SK-N-SH (cell line): ENCODE measurements at regions not wholly inside any gene's neighbourhood (a gene's known extent, or its start where the extent isn't known, plus 50 kb on each side); places are given as distances from the start of the nearest gene placed in this dataset.

ENCODE experiments used
- CTCF ChIA-PET: fragments of 300-600, 350-600 bp; formaldehyde crosslinking; extraction: SDS; loops from one replicate; lab custom pipeline; 2021; lab: Yijun Ruan, JAX
- POLR2A ChIA-PET: fragments of 350-600 bp; sonication (Branson Sonifier 250); formaldehyde crosslinking; extraction: SDS; loops from one replicate; lab custom pipeline; 2020; ENCODE audit warnings: antibody characterized with exemption, inconsistent platforms; lab: Yijun Ruan, JAX
- DNase-seq: peaks from one replicate; pipeline ENCODE4 v3.0.0; 2012
- H2AFZ ChIP-seq: fragments of 200-600 bp; sonication (generic); 2 replicates; pipeline ENCODE4 v1.8.1; 2016; ENCODE audit warnings: antibody characterized with exemption, mild to moderate bottlenecking, low read depth
- H3F3A ChIP-seq: fragments of 200-600 bp; sonication (generic); replicated peaks from 2 replicates; pipeline ENCODE3; 2016; ENCODE audit warnings: antibody characterized with exemption, mild to moderate bottlenecking; ENCODE audit not compliant: insufficient read depth
- H3K27ac ChIP-seq, 2 experiments: fragments of 200-500 bp in 1 of 2; fragments of 200-600 bp in 1 of 2; sonication (Bioruptor generic) in 1 of 2; sonication (generic), shearing (Covaris generic) in 1 of 2; 2 replicates each; pipeline versions ENCODE4 v1.5.1 to v1.6.1; 2014 to 2016; ENCODE audit warnings: low read depth in 2 of 2, inconsistent platforms in 1 of 2, low read length in 1 of 2, mild to moderate bottlenecking in 1 of 2, mixed read lengths in 1 of 2
- H3K27me3 ChIP-seq: fragments of 200-600 bp; sonication (generic), shearing (Covaris generic); 2 replicates; pipeline ENCODE4 v1.6.1; 2016; ENCODE audit warnings: mixed run types; ENCODE audit not compliant: insufficient read depth
- H3K36me3 ChIP-seq, 2 experiments: fragments of 200-500 bp in 1 of 2; fragments of 200-600 bp in 1 of 2; sonication (Bioruptor generic) in 1 of 2; sonication (generic) in 1 of 2; replicated peaks in 1 of 2; 2 replicates each; pipeline versions ENCODE3 to v1.5.1; 2014 to 2016; ENCODE audit warnings: low read length in 1 of 2, mild to moderate bottlenecking in 1 of 2; ENCODE audit not compliant: insufficient read depth in 2 of 2, control insufficient read depth in 1 of 2
- H3K4me1 ChIP-seq, 2 experiments: fragments of 200-500 bp in 1 of 2; fragments of 200-600 bp in 1 of 2; sonication (Bioruptor generic) in 1 of 2; sonication (generic), shearing (Covaris generic) in 1 of 2; 2 replicates each; pipeline versions ENCODE4 v1.5.1 to v1.6.1; 2014 to 2016; ENCODE audit warnings: low read depth in 1 of 2, low read length in 1 of 2, mixed run types in 1 of 2; ENCODE audit not compliant: insufficient read depth in 2 of 2, control insufficient read depth in 1 of 2
- H3K4me2 ChIP-seq: fragments of 200-600 bp; sonication (generic), shearing (Covaris generic); 2 replicates; pipeline ENCODE4 v1.6.1; 2017; ENCODE audit warnings: mixed run types
- H3K4me3 ChIP-seq, 2 experiments: fragments of 200-500 bp in 1 of 2; fragments of 200-600 bp in 1 of 2; sonication (Bioruptor generic) in 1 of 2; sonication (generic), shearing (Covaris generic) in 1 of 2; 2 replicates each; pipeline versions ENCODE4 v1.5.1 to v1.8.1; 2014 to 2016; ENCODE audit warnings: low read depth in 2 of 2, inconsistent platforms in 1 of 2, low read length in 1 of 2, mild to moderate bottlenecking in 1 of 2, mixed read lengths in 1 of 2, moderate library complexity in 1 of 2
- H3K79me2 ChIP-seq: fragments of 200-600 bp; sonication (generic); 2 replicates; pipeline ENCODE4 v1.8.1; 2017; ENCODE audit warnings: mild to moderate bottlenecking; ENCODE audit not compliant: insufficient read depth
- H3K9ac ChIP-seq: fragments of 200-600 bp; sonication (generic); 2 replicates; pipeline ENCODE4 v1.6.1; 2017; ENCODE audit warnings: mixed run types
- H3K9me2 ChIP-seq: fragments of 200-600 bp; sonication (generic); 2 replicates; pipeline ENCODE4 v1.6.1; 2017; ENCODE audit warnings: mixed run types
- H3K9me3 ChIP-seq: fragments of 200-600 bp; sonication (generic); 2 replicates; pipeline ENCODE4 v1.6.1; 2017; ENCODE audit warnings: mixed run types, mild to moderate bottlenecking, moderate library complexity
- H4K20me1 ChIP-seq: fragments of 200-600 bp; sonication (generic); 2 replicates; pipeline ENCODE4 v1.6.1; 2017; ENCODE audit warnings: mild to moderate bottlenecking, mixed run types; ENCODE audit not compliant: insufficient read depth
- ELF1 ChIP-seq: IDR thresholded peaks from 2 replicates; pipeline ENCODE4 v1.4.0; 2012
- EP300 ChIP-seq, 2 experiments: IDR thresholded peaks; 2 replicates each; pipeline versions ENCODE4 v1.4.0 to v1.6.1; 2012; ENCODE audit warnings: borderline replicate concordance in 1 of 2, low read depth in 1 of 2, low read length in 1 of 2
- RAD21 ChIP-seq: IDR thresholded peaks from 2 replicates; pipeline ENCODE4 v1.6.1; 2012; ENCODE audit warnings: mild to moderate bottlenecking, low read length
- RXRA ChIP-seq: IDR thresholded peaks from 2 replicates; pipeline ENCODE4 v1.4.0; 2012; ENCODE audit warnings: low read depth, mild to moderate bottlenecking, borderline replicate concordance
- SMC3 ChIP-seq: IDR thresholded peaks from 2 replicates; pipeline ENCODE4 v1.6.1; 2012; ENCODE audit warnings: low read depth, low read length, improper control_type of control experiment
- TAF1 ChIP-seq: IDR thresholded peaks from 2 replicates; pipeline ENCODE4 v1.6.1; 2012; ENCODE audit warnings: low read depth, mild to moderate bottlenecking, low read length, moderate library complexity, borderline replicate concordance
- WGBS: methylation state at CpG from one replicate; pipeline ENCODE4 v1.1.6; 2017; ENCODE audit warnings: low lambda C conversion rate; 5-methylcytosine and 5-hydroxymethylcytosine counted together
- TF ChIP-seq, protein P1 (sequence below): IDR thresholded peaks from 2 replicates; pipeline ENCODE4 v1.6.1; 2012; ENCODE audit warnings: mild to moderate bottlenecking, low read depth, low read length, moderate library complexity
- TF ChIP-seq, protein P2 (sequence below): fragments of 200-600 bp; sonication (generic); IDR thresholded peaks from 2 replicates; pipeline ENCODE4 v1.6.1; 2017; ENCODE audit warnings: antibody characterized with exemption, mild to moderate bottlenecking, moderate library complexity

DNA sequence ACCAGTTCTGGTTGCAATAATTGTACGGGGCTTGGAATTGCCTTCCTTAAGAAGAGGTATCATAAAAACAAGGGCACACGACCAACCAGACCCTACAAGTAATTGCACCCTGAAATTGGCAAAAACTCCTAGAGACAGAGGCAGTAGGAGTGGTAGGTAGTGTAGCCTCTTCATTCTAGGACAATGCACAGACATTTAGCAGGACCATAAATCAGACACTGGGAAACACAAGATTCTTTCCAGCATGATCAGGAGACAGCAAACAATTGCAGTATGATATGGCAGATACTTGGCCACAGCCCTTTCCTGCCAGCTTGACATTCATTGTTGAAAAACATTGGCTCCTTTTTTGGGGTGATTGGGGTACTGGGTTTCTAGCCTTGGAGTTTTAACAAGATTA lies 186.6 kb upstream of the PIK3C3 start:
- no peaks in the 10 kb centered on the region for H4K20me1 ChIP-seq
- WGBS, result 77% methylated on average over 2 of the region's 2 CpGs
- H3K9ac ChIP-seq, result no peak overlapping the region
- H3K27ac ChIP-seq, result no peak overlapping the region
- no peak overlapping the region for H3K4me2 ChIP-seq
- H3K9me3 ChIP-seq, result no peaks in the 10 kb centered on the region
- no peaks in the 10 kb centered on the region for H3K79me2 ChIP-seq
- no peaks in the 10 kb centered on the region for H3F3A ChIP-seq
- TF ChIP-seq ELF1 (no peak), RXRA (no peak), EP300 (IDR thresholded peaks at IDR 0.05; ENCODE audit: borderline replicate concordance in 1 of 2, low read depth in 1 of 2, low read length in 1 of 2) (no peak)
- no peak overlapping the region for H2AFZ ChIP-seq
- ChIA-PET CTCF (interaction anchor here (1.3 kb wide), 1 partner anchor 15 kb away, joined by 3 read pairs; no protein-coding TSS in a partner anchor), POLR2A (no interaction called here)
- DNase-seq, result no peak
- H3K4me3 ChIP-seq, result no peak overlapping the region
- H3K27me3 ChIP-seq, result no peaks in the 10 kb centered on the region
- H3K4me1 ChIP-seq, result no peaks in the 10 kb centered on the region
- no peaks in the 10 kb centered on the region for H3K9me2 ChIP-seq
- no peaks in the 10 kb centered on the region for H3K36me3 ChIP-seq

DNA sequence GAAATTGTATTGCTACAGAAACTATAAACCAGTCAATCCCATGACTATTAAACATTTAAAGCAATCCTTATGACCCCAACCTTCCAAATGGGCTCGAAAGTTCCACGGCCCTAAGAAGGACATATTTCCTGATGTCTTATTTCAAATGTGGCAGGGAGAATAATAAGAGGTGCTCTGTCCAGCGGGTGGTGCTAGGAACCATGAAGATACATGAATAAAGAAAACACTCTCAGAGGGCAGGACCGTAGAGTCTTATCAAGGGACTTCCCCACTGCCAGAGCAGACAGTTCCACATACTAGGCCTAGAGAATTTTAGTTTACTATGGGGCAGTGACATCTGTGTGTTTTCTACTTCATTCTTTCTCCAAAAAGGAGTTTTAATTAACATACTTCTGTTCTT lies 187.1 kb upstream of the PIK3C3 start:
- POLR2A ChIA-PET, result no interaction called here
- H3K9ac ChIP-seq, result no peak overlapping the region
- peak; percentile 16 for DNase-seq

More for the DNA sequence above, 187.1 kb upstream of the PIK3C3 start:
- H3K4me3 ChIP-seq, result no peak overlapping the region
- H3K36me3 ChIP-seq, result no peaks in the 10 kb centered on the region
- H4K20me1 ChIP-seq, result no peaks in the 10 kb centered on the region
- H3F3A ChIP-seq, result no peaks in the 10 kb centered on the region
- H3K9me2 ChIP-seq, result no peaks in the 10 kb centered on the region
- H3K4me2 ChIP-seq, result no peak overlapping the region
- TF ChIP-seq, protein P1, sequence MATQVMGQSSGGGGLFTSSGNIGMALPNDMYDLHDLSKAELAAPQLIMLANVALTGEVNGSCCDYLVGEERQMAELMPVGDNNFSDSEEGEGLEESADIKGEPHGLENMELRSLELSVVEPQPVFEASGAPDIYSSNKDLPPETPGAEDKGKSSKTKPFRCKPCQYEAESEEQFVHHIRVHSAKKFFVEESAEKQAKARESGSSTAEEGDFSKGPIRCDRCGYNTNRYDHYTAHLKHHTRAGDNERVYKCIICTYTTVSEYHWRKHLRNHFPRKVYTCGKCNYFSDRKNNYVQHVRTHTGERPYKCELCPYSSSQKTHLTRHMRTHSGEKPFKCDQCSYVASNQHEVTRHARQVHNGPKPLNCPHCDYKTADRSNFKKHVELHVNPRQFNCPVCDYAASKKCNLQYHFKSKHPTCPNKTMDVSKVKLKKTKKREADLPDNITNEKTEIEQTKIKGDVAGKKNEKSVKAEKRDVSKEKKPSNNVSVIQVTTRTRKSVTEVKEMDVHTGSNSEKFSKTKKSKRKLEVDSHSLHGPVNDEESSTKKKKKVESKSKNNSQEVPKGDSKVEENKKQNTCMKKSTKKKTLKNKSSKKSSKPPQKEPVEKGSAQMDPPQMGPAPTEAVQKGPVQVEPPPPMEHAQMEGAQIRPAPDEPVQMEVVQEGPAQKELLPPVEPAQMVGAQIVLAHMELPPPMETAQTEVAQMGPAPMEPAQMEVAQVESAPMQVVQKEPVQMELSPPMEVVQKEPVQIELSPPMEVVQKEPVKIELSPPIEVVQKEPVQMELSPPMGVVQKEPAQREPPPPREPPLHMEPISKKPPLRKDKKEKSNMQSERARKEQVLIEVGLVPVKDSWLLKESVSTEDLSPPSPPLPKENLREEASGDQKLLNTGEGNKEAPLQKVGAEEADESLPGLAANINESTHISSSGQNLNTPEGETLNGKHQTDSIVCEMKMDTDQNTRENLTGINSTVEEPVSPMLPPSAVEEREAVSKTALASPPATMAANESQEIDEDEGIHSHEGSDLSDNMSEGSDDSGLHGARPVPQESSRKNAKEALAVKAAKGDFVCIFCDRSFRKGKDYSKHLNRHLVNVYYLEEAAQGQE, result peak; percentile 75
- TF ChIP-seq, protein P2, sequence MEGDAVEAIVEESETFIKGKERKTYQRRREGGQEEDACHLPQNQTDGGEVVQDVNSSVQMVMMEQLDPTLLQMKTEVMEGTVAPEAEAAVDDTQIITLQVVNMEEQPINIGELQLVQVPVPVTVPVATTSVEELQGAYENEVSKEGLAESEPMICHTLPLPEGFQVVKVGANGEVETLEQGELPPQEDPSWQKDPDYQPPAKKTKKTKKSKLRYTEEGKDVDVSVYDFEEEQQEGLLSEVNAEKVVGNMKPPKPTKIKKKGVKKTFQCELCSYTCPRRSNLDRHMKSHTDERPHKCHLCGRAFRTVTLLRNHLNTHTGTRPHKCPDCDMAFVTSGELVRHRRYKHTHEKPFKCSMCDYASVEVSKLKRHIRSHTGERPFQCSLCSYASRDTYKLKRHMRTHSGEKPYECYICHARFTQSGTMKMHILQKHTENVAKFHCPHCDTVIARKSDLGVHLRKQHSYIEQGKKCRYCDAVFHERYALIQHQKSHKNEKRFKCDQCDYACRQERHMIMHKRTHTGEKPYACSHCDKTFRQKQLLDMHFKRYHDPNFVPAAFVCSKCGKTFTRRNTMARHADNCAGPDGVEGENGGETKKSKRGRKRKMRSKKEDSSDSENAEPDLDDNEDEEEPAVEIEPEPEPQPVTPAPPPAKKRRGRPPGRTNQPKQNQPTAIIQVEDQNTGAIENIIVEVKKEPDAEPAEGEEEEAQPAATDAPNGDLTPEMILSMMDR, result peak; percentile 51
- TF ChIP-seq SMC3, result peak; percentile 44
- TF ChIP-seq TAF1, result no peak
- TF ChIP-seq RAD21, result peak; percentile 59
- H3K27me3 ChIP-seq, result no peaks in the 10 kb centered on the region
- CTCF ChIA-PET, result no interaction called here
- H2AFZ ChIP-seq, result no peak overlapping the region
- H3K9me3 ChIP-seq, result no peaks in the 10 kb centered on the region
- no peak overlapping the region for H3K27ac ChIP-seq
- no peaks in the 10 kb centered on the region for H3K79me2 ChIP-seq
- H3K4me1 ChIP-seq, result no peaks in the 10 kb centered on the region
- 64% methylated on average over 4 of the region's 4 CpGs for WGBS
